Astrocyte (in vitro differentiated cells and primary cell): ENCODE measurements at regions not wholly inside any gene's neighbourhood (a gene's known extent, or its start where the extent isn't known, plus 50 kb on each side); places are given as distances from the start of the nearest gene placed in this dataset.
A peak's percentile ranks its signal among the peaks of the same experiment; 100 is the strongest.

Source experiments
- DNase-seq: peaks from one replicate; pipeline ENCODE4 v3.0.0-alpha.2; 2010; ENCODE audit warnings: low read depth
- FAIRE-seq: peaks from 2 replicates; lab custom pipeline; 2011; peaks lifted over from hg19 to GRCh38; lab: Jason Lieb, UNC
- H2AFZ ChIP-seq: 2 replicates; pipeline ENCODE4 v1.6.0; 2012; ENCODE audit warnings: low read depth, low read length, inconsistent platforms
- H3K27ac ChIP-seq: 2 replicates; pipeline ENCODE4 v1.5.1; 2011; ENCODE audit warnings: low read depth, low read length, inconsistent platforms
- H3K27me3 ChIP-seq: 2 replicates; pipeline ENCODE4 v1.6.0; 2011; ENCODE audit warnings: low read length, inconsistent platforms; ENCODE audit not compliant: insufficient read depth
- H3K36me3 ChIP-seq: 2 replicates; pipeline ENCODE4 v1.5.1; 2011; ENCODE audit warnings: low read length, inconsistent platforms; ENCODE audit not compliant: insufficient read depth
- H3K4me1 ChIP-seq: 2 replicates; pipeline ENCODE4 v1.5.1; 2011; ENCODE audit warnings: low read length, inconsistent platforms; ENCODE audit not compliant: insufficient read depth
- H3K4me2 ChIP-seq: 2 replicates; pipeline ENCODE4 v1.6.0; 2012; ENCODE audit warnings: low read length, inconsistent platforms
- H3K4me3 ChIP-seq: 2 replicates; pipeline ENCODE4 v1.5.1; 2011; ENCODE audit warnings: low read depth, mild to moderate bottlenecking, low read length, inconsistent platforms; ENCODE audit not compliant: insufficient read depth
- H3K79me2 ChIP-seq: 2 replicates; pipeline ENCODE4 v1.6.0; 2012; ENCODE audit warnings: mild to moderate bottlenecking, low read length, inconsistent platforms; ENCODE audit not compliant: insufficient read depth
- H3K9ac ChIP-seq: 2 replicates; pipeline ENCODE4 v1.6.0; 2012; ENCODE audit warnings: mild to moderate bottlenecking, low read length, inconsistent platforms
- H3K9me3 ChIP-seq: 2 replicates; pipeline ENCODE4 v1.5.1; 2012; ENCODE audit warnings: low read depth, mild to moderate bottlenecking, low read length, inconsistent platforms; ENCODE audit not compliant: insufficient read depth
- H4K20me1 ChIP-seq: 2 replicates; pipeline ENCODE4 v1.6.0; 2012; ENCODE audit warnings: low read length, inconsistent platforms; ENCODE audit not compliant: insufficient read depth
- H3K27ac Mint-ChIP-seq: one replicate; pipeline ENCODE4 v1.8.0; 2021; ENCODE audit warnings: mild to moderate bottlenecking, mixed read lengths; ENCODE audit not compliant: unreplicated experiment
- H3K27me3 Mint-ChIP-seq: one replicate; pipeline ENCODE4 v1.8.0; 2021; ENCODE audit warnings: low read depth, mixed read lengths; ENCODE audit not compliant: unreplicated experiment
- H3K36me3 Mint-ChIP-seq: one replicate; pipeline ENCODE4 v1.8.0; 2021; ENCODE audit warnings: low read depth, mixed read lengths; ENCODE audit not compliant: unreplicated experiment
- H3K4me1 Mint-ChIP-seq: one replicate; pipeline ENCODE4 v1.8.0; 2021; ENCODE audit warnings: low read depth, mixed read lengths; ENCODE audit not compliant: unreplicated experiment
- H3K4me3 Mint-ChIP-seq: one replicate; pipeline ENCODE4 v1.8.0; 2021; ENCODE audit warnings: mild to moderate bottlenecking, moderate library complexity, mixed read lengths; ENCODE audit not compliant: unreplicated experiment
- H3K9me3 Mint-ChIP-seq: one replicate; pipeline ENCODE4 v1.8.0; 2021; ENCODE audit warnings: mild to moderate bottlenecking, mixed read lengths; ENCODE audit not compliant: unreplicated experiment
- CTCF ChIP-seq: IDR thresholded peaks from 2 replicates; pipeline ENCODE4 v1.5.1; 2011; ENCODE audit warnings: low read depth, mild to moderate bottlenecking, inconsistent platforms, low read length, moderate library complexity; ENCODE audit not compliant: insufficient read depth
- EZH2 ChIP-seq: IDR thresholded peaks from 2 replicates; pipeline ENCODE4 v1.6.1; 2012; ENCODE audit warnings: mild to moderate bottlenecking, low read length, inconsistent platforms; ENCODE audit not compliant: insufficient read depth

- H3K27ac ChIP-seq, result no peak overlapping the region
- H3K9ac ChIP-seq, result no peak overlapping the region
- Mint-ChIP-seq H3K27me3 (no peaks in the 10 kb centered on the region), H3K36me3 (no peaks in the 10 kb centered on the region), H3K4me1 (peaks cover 8% of the 10 kb centered on the region), H3K4me3 (no peak overlapping the region), H3K27ac (no peak overlapping the region), H3K9me3 (peaks cover 5% of the 10 kb centered on the region)
- H3K4me3 ChIP-seq, result no peak overlapping the region
- no peaks in the 10 kb centered on the region for H3K27me3 ChIP-seq
- H4K20me1 ChIP-seq, result no peaks in the 10 kb centered on the region
- no peak overlapping the region for H2AFZ ChIP-seq
- peaks cover 4% of the 10 kb centered on the region for H3K4me1 ChIP-seq
- no peak overlapping the region for H3K4me2 ChIP-seq
- no peaks in the 10 kb centered on the region for H3K36me3 ChIP-seq
- TF ChIP-seq CTCF, result no peak
- no peak for TF ChIP-seq EZH2
- FAIRE-seq (no peak), DNase-seq (peak; percentile 13)
- H3K79me2 ChIP-seq, result no peaks in the 10 kb centered on the region
- no peaks in the 10 kb centered on the region for H3K9me3 ChIP-seq
These were observed 440.1 kb downstream of the EPHA7 start for GRCh38 chr6:92979281-92979680.

- H3K79me2 ChIP-seq, result no peaks in the 10 kb centered on the region
- FAIRE-seq, result no peak
- H3K36me3 ChIP-seq, result no peaks in the 10 kb centered on the region
- no peak overlapping the region for H3K4me2 ChIP-seq
- H3K27me3 Mint-ChIP-seq, result no peaks in the 10 kb centered on the region
- no peaks in the 10 kb centered on the region for H3K9me3 ChIP-seq
- no peaks in the 10 kb centered on the region for H3K36me3 Mint-ChIP-seq
- H3K27ac Mint-ChIP-seq, result no peak overlapping the region
- H4K20me1 ChIP-seq, result no peaks in the 10 kb centered on the region
- H3K4me3 ChIP-seq, result no peak overlapping the region
- peaks cover 8% of the 10 kb centered on the region for H3K4me1 Mint-ChIP-seq
- DNase-seq, result no peak
- no peak overlapping the region for H3K4me3 Mint-ChIP-seq
- no peak overlapping the region for H3K27ac ChIP-seq
- no peaks in the 10 kb centered on the region for H3K27me3 ChIP-seq
- TF ChIP-seq EZH2 (no peak), CTCF (no peak)
- no peak overlapping the region for H3K9ac ChIP-seq
- H2AFZ ChIP-seq, result no peak overlapping the region
- peaks cover 5% of the 10 kb centered on the region for H3K9me3 Mint-ChIP-seq
- peaks cover 4% of the 10 kb centered on the region for H3K4me1 ChIP-seq
These were observed 442.3 kb downstream of the EPHA7 start for GRCh38 chr6:92977018-92977417.

DNA sequence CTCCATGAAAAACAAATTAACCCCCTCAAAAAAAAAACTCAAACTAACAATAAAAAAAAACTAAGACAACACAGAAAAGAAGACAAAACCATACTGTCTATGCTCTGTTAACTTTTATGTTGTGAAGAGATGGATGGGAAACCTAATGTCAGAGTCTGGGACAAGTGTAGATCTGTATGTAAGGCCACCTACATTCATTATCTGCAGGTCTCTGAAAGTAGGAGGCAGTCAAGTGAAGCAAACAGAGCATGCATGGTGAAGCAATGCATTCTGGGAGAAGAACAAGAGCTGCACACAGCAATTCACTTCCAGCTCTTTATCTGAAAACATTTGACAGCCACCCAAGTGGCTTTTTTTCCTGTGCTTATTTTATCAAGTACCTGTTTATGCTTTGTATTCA, 452.0 kb downstream of the EPHA7 start:
- DNase-seq, result no peak
- Histone ChIP-seq H3K79me2 (no peaks in the 10 kb centered on the region), H3K36me3 (no peaks in the 10 kb centered on the region), H3K27ac (no peak overlapping the region), H3K27me3 (no peaks in the 10 kb centered on the region), H3K9ac (no peak overlapping the region), H3K4me3 (no peak overlapping the region), H3K4me1 (no peaks in the 10 kb centered on the region), H3K4me2 (no peak overlapping the region), H2AFZ (no peak overlapping the region), H4K20me1 (no peaks in the 10 kb centered on the region), H3K9me3 (no peaks in the 10 kb centered on the region)
- Mint-ChIP-seq H3K4me1 (no peaks in the 10 kb centered on the region), H3K36me3 (no peaks in the 10 kb centered on the region), H3K27ac (no peak overlapping the region), H3K27me3 (no peaks in the 10 kb centered on the region), H3K4me3 (no peak overlapping the region), H3K9me3 (no peaks in the 10 kb centered on the region)
- FAIRE-seq, result no peak
- TF ChIP-seq CTCF (no peak), EZH2 (no peak)
